GM21528 (cell line): ENCODE measurements at regions not wholly inside any gene's neighbourhood (a gene's known extent, or its start where the extent isn't known, plus 50 kb on each side); places are given as distances from the start of the nearest gene placed in this dataset.

Experiments
- ATAC-seq: cut with Tn5 transposase; IDR thresholded peaks from one replicate; pipeline ENCODE4 v1.9.1; 2021; ENCODE audit warnings: mild to moderate bottlenecking, moderate library complexity; ENCODE audit not compliant: unreplicated experiment, low FRiP score

DNA sequence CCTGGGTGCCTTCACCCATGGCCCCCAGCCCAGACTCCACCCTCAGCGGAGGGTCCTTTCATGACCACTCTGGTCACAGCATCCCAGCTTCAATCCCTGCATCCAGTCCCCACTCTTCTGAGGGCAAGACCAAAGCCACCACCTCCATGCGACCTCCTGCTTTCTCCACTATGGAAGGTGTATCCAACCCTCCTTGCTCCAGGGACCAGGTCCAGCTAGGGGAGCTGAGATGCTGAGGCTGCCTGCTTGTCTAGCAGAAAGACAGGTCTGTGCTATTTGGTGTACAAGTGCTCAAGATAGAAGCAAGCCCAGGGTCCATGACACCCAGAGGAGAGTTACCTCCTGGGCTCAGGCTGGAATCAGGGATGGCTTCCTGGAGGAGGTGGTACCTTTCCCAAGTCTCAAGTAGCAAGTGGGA is 73.8 kb upstream of the RAB6C start:
- ATAC-seq: no peak

GRCh38 chr2:129906139-129906860 is 73.2 kb upstream of the RAB6C start:
- ATAC-seq: no peak

DNA sequence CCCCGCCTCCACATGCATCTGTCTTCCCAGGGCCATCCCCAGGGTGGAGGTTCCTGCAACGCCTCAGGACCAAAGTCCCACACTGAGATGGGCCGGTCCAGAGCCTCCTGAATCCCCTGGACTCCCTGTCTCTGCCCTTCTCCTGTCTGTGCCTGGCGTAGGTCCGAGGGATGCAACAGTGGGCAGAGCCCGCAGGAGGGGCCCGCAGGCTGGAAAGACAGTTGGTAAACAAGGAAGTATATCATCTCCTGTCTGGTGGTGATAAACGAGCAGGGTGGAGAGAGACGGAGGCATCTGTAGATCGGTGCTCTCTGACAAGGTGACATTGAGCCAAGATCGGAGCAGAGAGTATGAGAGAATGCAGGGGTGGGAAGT is 72.6 kb upstream of the RAB6C start:
- ATAC-seq: no peak

DNA sequence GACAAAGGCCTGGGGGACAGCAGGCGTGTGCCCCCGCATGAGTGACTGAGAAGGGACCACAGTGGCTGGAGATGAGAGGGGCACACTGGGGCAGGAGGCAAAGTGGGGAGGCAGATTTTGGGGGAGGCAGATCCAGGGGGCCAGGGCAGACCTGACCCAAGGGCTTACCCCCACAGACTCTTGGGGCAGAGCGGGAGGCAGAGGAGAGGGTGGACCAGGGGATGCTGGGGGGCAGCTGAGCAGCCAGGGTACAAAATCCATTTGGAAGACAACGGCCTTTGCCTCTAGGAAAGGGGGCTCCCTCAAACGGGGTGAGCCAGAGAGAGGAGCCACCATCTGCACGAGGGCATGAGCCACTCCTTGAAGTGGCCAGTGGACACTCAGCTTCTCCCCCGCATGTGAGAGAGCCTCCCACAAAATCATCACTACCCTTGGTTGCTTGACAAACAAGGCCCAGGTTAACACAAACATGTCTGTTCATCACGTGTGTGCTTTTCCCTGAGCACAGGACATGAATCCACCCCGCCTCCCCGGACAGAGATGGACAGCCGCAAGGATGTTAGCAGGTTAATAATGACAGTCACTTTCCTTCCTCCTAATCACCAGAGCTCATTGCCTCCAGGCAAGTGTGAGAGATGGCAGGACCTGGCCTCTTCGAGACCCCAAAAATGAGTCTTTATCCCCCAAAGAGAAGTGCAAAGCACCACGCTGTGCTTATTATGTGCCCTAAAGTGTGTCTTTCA is 72.0 kb upstream of the RAB6C start:
- no peak for ATAC-seq

- ATAC-seq: no peak
Measured at GRCh38 chr2:129908721-129909373, 70.6 kb upstream of the RAB6C start.

GRCh38 chr2:129909651-129910418 is 69.6 kb upstream of the RAB6C start:
- ATAC-seq: no peak

- no peak for ATAC-seq
Measured at GRCh38 chr2:129910446-129911362, 68.8 kb upstream of the RAB6C start.

- no peak for ATAC-seq
Measured at GRCh38 chr2:129911363-129912065, 68.0 kb upstream of the RAB6C start.

GRCh38 chr2:129912066-129912820 is 67.2 kb upstream of the RAB6C start:
- no peak for ATAC-seq

DNA sequence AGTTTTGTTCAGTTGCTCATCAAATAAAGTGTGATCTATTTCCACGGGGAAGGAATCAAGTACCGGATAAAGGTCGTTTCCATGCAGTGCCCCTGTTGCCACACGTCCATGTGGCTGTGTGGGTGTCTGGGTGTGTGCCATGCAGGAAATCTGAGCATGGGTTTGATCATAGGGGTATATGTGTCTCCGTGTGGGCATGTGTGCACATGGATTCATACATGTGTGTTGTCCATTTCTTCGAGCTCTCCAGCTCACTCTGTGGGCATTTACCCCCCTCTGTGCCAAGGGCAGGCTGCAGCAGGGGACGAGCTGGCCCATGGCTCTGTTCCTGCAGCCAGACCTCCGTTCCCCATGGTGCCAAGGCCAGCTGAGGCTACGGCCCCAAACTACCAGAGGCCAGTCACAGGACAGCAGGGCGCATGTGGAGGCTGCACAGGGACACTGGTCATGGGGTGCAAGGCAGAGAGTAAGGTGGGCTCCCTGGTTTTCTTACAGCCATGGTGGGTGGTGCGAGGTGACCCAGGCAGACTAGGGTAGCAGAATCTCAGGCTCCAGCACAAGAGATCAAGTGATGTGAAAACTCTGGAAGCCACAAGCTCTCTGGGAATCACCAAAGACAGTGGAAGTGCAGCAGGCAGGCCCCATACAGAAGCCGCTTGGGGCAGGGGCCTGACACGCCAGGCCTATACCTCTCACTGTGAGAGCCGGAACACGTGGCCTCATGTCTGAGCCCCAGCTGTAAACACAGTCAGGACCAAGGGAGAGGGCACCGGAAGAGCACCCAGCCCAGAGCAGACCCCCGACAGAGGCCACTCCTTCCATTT is 66.4 kb upstream of the RAB6C start:
- ATAC-seq: no peak

GRCh38 chr2:129913695-129914495 is 65.6 kb upstream of the RAB6C start:
- no peak for ATAC-seq

- no peak for ATAC-seq
Measured at GRCh38 chr2:129914538-129915302, 64.7 kb upstream of the RAB6C start.

DNA sequence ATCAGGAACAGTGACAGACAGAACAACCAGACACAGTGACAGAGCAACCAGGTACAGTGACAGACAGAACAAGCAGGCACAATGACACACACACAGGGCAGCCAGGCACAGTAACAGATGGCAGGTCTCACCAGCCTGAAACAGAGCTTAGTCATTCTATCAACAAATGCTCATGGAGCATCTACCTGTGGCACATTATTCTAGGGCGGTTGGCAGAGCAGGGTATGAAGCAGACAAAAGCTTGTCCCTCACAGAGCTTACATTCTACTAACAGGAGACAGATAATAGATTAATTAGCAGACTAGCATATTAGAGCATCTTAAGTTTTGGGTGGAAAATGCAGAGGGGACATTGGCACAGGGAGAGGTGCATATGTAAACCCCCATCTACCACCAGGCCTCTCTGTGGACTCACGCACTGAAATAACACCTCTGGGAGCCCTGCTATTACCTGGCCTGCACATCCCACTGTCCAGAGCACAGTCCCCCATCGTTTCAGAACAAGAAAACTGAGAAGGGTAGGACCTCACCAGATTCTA is 64.1 kb upstream of the RAB6C start:
- ATAC-seq: no peak

- no peak for ATAC-seq
Measured at GRCh38 chr2:129918604-129919003, 60.9 kb upstream of the RAB6C start.

DNA sequence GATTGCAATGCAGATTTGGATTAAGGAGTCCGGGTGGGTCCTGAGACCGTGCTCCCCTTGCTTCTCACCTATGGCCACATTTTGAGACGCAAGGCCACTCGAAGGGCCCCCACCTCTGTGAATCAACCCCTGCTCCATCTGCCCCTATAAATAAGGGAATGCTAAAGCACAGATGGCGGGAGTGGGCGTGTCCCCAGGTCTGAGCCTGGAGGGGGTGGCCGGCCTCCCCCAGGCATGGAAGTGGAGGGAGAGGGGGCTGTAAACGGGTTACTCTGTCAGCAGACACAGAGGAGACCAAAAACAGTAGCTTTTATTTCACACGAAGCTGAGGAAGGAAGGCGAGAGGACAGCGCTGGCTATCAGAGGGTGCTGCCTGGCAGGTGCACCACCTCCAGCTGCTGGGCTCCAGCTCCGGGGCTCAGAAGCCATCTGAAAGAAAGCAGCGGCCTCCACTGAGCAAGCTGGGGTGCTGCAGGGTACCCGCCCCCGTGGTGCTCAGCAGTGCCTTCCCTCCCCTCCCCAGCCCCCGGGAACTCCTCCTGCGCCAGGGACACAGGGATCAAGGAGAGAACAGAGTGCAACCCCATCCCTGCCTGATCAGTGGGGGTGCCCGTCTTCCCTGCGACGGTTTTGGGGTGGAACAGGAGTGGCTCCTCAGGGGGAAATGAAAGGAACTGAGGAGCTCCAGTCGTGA is 56.7 kb upstream of the RAB6C start:
- no peak for ATAC-seq
